Liver (tissue), 3 donors: ENCODE measurements at regions not wholly inside any gene's neighbourhood (a gene's known extent, or its start where the extent isn't known, plus 50 kb on each side); places are given as distances from the start of the nearest gene placed in this dataset.

Experiments used
- CTCF ChIP-seq: fragments of 150-350 bp; IDR thresholded peaks from 2 replicates; pipeline ENCODE4 v1.5.1; 2017; ENCODE audit warnings: improper control_type of control experiment, low read depth, low read length; ENCODE audit not compliant: missing input control
- EGR1 ChIP-seq, 2 donors: IDR thresholded peaks; 2 replicates each; pipeline ENCODE4 v1.6.1; 2016 to 2018; ENCODE audit warnings: antibody characterized with exemption in 2 of 2, low read depth in 2 of 2
- FOXA1 ChIP-seq: IDR thresholded peaks from 2 replicates; pipeline ENCODE4 v1.6.1; 2016; ENCODE audit warnings: antibody characterized with exemption
- NR2F2 ChIP-seq: IDR thresholded peaks from 2 replicates; pipeline ENCODE4 v1.6.1; 2016; ENCODE audit warnings: antibody characterized with exemption
- RAD21 ChIP-seq, 2 donors: IDR thresholded peaks; 2 replicates each; pipeline ENCODE4 v1.6.1; 2016; ENCODE audit warnings: antibody characterized with exemption in 2 of 2, mild to moderate bottlenecking in 2 of 2
- REST ChIP-seq: IDR thresholded peaks from 2 replicates; pipeline ENCODE4 v1.6.1; 2016; ENCODE audit warnings: antibody characterized with exemption, mild to moderate bottlenecking
- SP1 ChIP-seq: IDR thresholded peaks from 2 replicates; pipeline ENCODE4 v1.6.1; 2018; ENCODE audit warnings: antibody characterized with exemption, mild to moderate bottlenecking
- TAF1 ChIP-seq: conservative IDR thresholded peaks from 2 replicates; pipeline ENCODE4 v1.6.1; 2016; ENCODE audit warnings: antibody characterized with exemption, mild to moderate bottlenecking
- TF ChIP-seq, protein P1 (sequence below): IDR thresholded peaks from 2 replicates; pipeline ENCODE4 v1.6.1; 2016; ENCODE audit warnings: antibody characterized with exemption
- donor health status: healthy.
- donor health status: healthy.

- TF ChIP-seq CTCF (no peak), SP1 (no peak), TAF1 (no peak), RAD21 (IDR thresholded peaks at IDR 0.05) (no peak), NR2F2 (no peak), REST (no peak), EGR1 (IDR thresholded peaks at IDR 0.05; ENCODE audit: low read depth in 2 of 2) (no peak), FOXA1 (no peak)
- TF ChIP-seq, protein P1, sequence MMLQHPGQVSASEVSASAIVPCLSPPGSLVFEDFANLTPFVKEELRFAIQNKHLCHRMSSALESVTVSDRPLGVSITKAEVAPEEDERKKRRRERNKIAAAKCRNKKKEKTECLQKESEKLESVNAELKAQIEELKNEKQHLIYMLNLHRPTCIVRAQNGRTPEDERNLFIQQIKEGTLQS: no peak
Observed at GRCh38 chr18:25675123-25675850, 323.3 kb upstream of the ZNF521 start.
